Right lobe of liver (tissue), 6 donors: ENCODE measurements at regions not wholly inside any gene's neighbourhood (a gene's known extent, or its start where the extent isn't known, plus 50 kb on each side); places are given as distances from the start of the nearest gene placed in this dataset.
"Not testable (repeated sequence)": the region's sequence is repeated elsewhere in the genome, so short reads cannot be mapped to it uniquely, and the experiment has no call there.

Experiments
- ATAC-seq, 4 donors: fragments of 200-7000 bp; cut with Tn5 transposase; one replicate each; pipeline ENCODE4 v1.9.1; 2020; ENCODE audit warnings: mild to moderate bottlenecking in 4 of 4, moderate library complexity in 4 of 4
- DNase-seq, 3 donors: peaks; one replicate each; pipeline ENCODE4 v3.0.0-alpha.2; 2020
- H3K27ac ChIP-seq, 3 donors: fragments of 200-600 bp; one replicate each; pipeline ENCODE4 v1.8.0; 2022
- H3K27me3 ChIP-seq, 2 donors: fragments of 200-600 bp; one replicate each; pipeline ENCODE4 v1.8.0; 2022
- H3K36me3 ChIP-seq, 4 donors: fragments of 200-600 bp; sonication (generic) in 1 of 4; one replicate each; pipeline versions ENCODE4 v1.5.1 to v1.8.0; 2017 to 2022; ENCODE audit warnings: control low read depth in 1 of 4
- H3K4me1 ChIP-seq, 4 donors: fragments of 200-600 bp; sonication (generic) in 1 of 4; one replicate each; pipeline versions ENCODE4 v1.5.1 to v1.8.0; 2017 to 2022; ENCODE audit warnings: control low read depth in 1 of 4
- H3K4me3 ChIP-seq, 3 donors: fragments of 200-600 bp; one replicate each; pipeline ENCODE4 v1.8.0; 2022
- H3K9me3 ChIP-seq, 4 donors: fragments of 200-600 bp; sonication (generic) in 1 of 4; one replicate each; pipeline versions ENCODE4 v1.5.1 to v1.8.0; 2017 to 2022; ENCODE audit warnings: control low read depth in 1 of 4
- CTCF ChIP-seq, 4 donors: fragments of 200-600 bp in 3 of 4; fragments of 450-650 bp in 1 of 4; IDR thresholded peaks; one replicate each; pipeline versions ENCODE4 v1.5.1 to v1.8.0; 2016 to 2022; ENCODE audit warnings: antibody characterized with exemption in 4 of 4, mild to moderate bottlenecking in 2 of 4
- POLR2A ChIP-seq: fragments of 450-650 bp; IDR thresholded peaks from one replicate; pipeline ENCODE4 v1.6.1; 2017; ENCODE audit warnings: antibody characterized with exemption, mild to moderate bottlenecking
- WGBS: methylation state at CpG from one replicate; pipeline ENCODE4 v1.1.6; 2018; ENCODE audit warnings: low coverage, low lambda C conversion rate; ENCODE audit not compliant: insufficient coverage; ENCODE audit errors: missing lambda C conversion rate; 5-methylcytosine and 5-hydroxymethylcytosine counted together
- intact Hi-C, 2 donors: fragments of 100-400 bp; cut with DNase I; formaldehyde crosslinking; loops; one replicate each; pipeline versions ENCODE4 v1.11.2 to v1.14.1; 2022
- donor health status: DM: no; HTN: yes; CAD: no.
- donor health status: DM: no; HTN: no; CAD: no.
- donor health status: DM: no; HTN: no; CAD: no.
- donor health status: DM: no; HTN: yes; CAD: no.
- donor health status: DM: no; HTN: yes; CAD: no.

DNA sequence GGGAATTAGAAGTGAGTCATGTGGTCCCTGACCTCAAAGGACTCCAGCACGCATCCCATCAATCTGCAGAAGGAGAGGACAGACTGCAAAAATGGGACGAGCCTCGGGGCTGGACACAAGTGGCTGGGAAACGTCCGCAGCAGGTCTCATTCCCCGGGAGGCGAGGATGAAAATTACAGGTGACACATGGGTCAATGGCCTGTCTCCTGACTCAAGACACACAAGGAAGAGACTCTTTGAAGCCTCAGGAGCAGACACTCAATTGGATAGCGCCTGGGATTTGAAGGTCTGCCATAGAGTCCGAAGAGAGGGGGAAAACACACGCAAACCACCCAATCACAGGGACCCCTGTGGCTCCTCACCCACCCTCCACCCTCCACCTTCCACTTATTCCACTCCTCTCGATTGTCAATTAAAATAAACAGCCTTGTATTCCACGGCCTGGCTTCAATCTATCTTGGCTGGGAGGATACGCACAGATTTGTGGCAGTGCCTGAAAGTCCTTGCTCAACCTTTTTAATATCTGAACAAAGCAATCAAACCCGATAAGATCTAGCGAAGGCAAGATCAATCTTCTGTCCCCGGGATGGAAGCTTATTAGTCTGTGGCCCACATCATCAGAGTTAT, 101.8 kb upstream of the CADM1 start:
- TF ChIP-seq CTCF (IDR thresholded peaks at IDR 0.05), result no peak
- no peak for TF ChIP-seq POLR2A
- Histone ChIP-seq H3K4me1 (peaks cover 0 to 27% (median 9%) of the 10 kb centered on the region in 4 donors), H3K9me3 (no peaks in the 10 kb centered on the region), H3K4me3 (no peak overlapping the region), H3K27me3 (no peaks in the 10 kb centered on the region), H3K27ac (no peak overlapping the region), H3K36me3 (no peaks in the 10 kb centered on the region)
- DNase-seq, result no peak
- peak; percentile 16 to 65 (median 24) for ATAC-seq
- intact Hi-C loops, result no loop called here
- 54% methylated on average over 15 of the region's 16 CpGs for WGBS

- DNase-seq, intact Hi-C loops, ATAC-seq, H3K27me3 ChIP-seq, H3K36me3 ChIP-seq, H3K27ac ChIP-seq, H3K4me3 ChIP-seq, H3K9me3 ChIP-seq: not testable (repeated sequence)
- peaks cover 0 to 22% (median 9%) of the 10 kb centered on the region in 4 donors for H3K4me1 ChIP-seq
- 89% methylated on average over 4 of the region's 5 CpGs for WGBS
Measured at GRCh38 chr11:115605397-115605796, 101.2 kb upstream of the CADM1 start.

DNA sequence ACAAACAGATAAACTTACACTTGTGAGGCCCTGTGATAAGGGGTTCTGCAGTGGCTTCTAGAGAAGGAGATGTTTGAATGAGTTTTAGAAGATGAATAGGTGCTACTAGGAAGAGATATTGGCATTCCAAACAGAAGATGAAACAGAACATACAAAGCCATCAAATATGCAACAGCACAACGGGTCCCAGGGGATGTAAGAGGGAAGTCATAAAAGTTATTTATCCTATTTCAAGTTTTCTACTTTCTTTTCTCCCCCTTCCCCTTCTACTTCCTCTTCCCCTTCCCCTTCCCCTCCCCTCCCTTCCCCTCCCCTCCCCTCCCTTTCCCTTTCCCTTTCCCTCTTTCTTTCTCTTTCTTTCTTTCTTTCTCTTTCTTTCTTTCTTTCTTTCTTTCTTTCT, 94.9 kb upstream of the CADM1 start:
- intact Hi-C loops, result no loop called here
- no peaks in the 10 kb centered on the region for H3K4me1 ChIP-seq
- H3K27ac ChIP-seq, result no peak overlapping the region
- DNase-seq (no peak), ATAC-seq (no peak)
- WGBS, result 33% methylated on average over 1 of the region's 1 CpG
- H3K36me3 ChIP-seq, result no peaks in the 10 kb centered on the region
- H3K27me3 ChIP-seq, result no peaks in the 10 kb centered on the region
- no peaks in the 10 kb centered on the region for H3K9me3 ChIP-seq
- no peak overlapping the region for H3K4me3 ChIP-seq
- TF ChIP-seq CTCF (IDR thresholded peaks at IDR 0.05) (no peak), POLR2A (no peak)

DNA sequence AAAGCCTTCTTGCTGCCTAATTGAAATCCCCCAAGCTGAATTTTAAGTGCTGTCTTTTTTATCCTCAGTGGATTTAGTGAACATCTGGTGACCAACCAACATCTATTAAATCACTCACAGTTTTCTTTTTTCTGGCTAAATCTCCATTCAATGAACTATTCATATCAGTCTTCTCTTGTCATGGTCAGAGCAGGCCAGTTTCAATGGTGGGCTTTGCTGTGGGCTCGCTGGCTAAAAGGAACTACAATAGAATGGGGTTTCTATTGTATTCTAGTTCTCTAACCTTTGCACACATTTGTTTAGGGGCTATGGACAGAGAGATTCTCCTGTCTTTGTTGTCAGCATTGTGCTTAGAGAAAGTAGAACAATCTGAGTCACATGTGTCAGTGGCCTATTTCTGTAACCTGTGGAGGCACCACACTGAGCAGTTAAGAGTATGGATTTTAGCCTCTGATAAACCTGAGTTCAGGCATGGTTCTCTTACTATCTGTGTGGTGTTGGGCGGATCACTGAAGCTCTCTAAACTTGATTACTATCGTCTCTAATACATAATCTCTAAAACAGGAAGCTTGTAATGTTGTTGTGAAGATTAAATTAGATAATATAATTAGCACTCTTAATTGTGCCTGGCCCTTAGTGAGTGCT, 94.2 kb upstream of the CADM1 start:
- 85% methylated on average over 3 of the region's 3 CpGs for WGBS
- Histone ChIP-seq H3K9me3 (no peaks in the 10 kb centered on the region), H3K4me1 (no peaks in the 10 kb centered on the region), H3K27me3 (no peaks in the 10 kb centered on the region), H3K36me3 (no peaks in the 10 kb centered on the region), H3K27ac (no peak overlapping the region), H3K4me3 (no peak overlapping the region)
- TF ChIP-seq CTCF (IDR thresholded peaks at IDR 0.05), result no peak
- TF ChIP-seq POLR2A, result no peak
- intact Hi-C loops, result no loop called here
- ATAC-seq (no peak), DNase-seq (no peak)

DNA sequence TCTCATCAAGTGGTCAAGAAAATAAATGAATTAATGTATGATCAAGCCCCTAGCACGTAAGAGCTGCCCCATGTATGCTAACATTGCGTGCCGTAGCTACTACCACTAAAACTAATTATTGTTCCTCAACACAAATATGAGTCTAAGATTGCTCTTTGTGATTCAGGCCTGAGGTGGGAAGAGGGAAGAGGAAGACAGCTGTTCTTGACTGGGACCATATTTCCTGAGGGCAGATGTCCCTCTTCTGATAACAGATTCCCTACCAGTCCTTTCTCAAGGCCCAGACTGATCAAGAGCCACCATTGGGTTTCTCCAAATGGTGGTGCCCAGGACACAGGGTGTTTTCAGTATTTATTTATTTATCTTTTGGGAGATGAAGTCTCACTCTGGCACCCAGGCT, 87.2 kb upstream of the CADM1 start:
- H3K27me3 ChIP-seq, result no peaks in the 10 kb centered on the region
- DNase-seq (no peak), ATAC-seq (peak in 1 of 4 donors; percentile 13)
- no peak for TF ChIP-seq CTCF (IDR thresholded peaks at IDR 0.05)
- TF ChIP-seq POLR2A, result no peak
- 95% methylated on average over 3 of the region's 3 CpGs for WGBS
- H3K4me3 ChIP-seq, result no peak overlapping the region
- peaks cover 0 to 8% (median 3%) of the 10 kb centered on the region in 4 donors for H3K4me1 ChIP-seq
- H3K36me3 ChIP-seq, result no peaks in the 10 kb centered on the region
- intact Hi-C loops, result no loop called here
- H3K9me3 ChIP-seq, result no peaks in the 10 kb centered on the region
- peak overlapping the region in 1 of 3 donors; percentile 0 for H3K27ac ChIP-seq
